ENCODE measurements at regions not wholly inside any gene's neighbourhood (a gene's known extent, or its start where the extent isn't known, plus 50 kb on each side); places are given as distances from the start of the nearest gene placed in this dataset.

DNA sequence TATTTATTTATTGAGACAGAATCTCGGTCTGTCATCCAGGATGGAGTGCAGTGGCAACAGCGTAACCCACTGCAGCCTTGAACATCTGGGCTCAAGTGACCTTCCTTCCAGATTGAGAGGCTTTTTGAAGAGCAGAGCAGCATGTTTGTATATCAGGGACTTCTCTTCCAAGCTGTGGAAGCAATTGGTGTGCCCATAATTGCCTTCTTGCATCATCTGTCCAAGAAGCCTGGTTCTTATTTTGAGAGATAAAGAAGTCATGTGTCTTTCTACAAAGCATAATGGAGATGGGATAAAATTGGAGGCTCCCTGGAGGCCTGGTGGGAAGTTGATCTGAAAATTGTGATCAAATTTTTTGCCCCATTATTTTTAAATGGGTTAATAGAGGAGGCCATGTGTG lies 183.8 kb upstream of the MCTP2 start:
- TF ChIP-seq CTCF (IDR thresholded peaks at IDR 0.05 in 4 of 5, conservative IDR thresholded peaks at IDR 0.05 in 1 of 5), result no peak
- TF ChIP-seq POLR2A (IDR thresholded peaks at IDR 0.05), result no peak

Data from gastrocnemius medialis (tissue), 4 donors.